ENCODE measurements at regions not wholly inside any gene's neighbourhood (a gene's known extent, or its start where the extent isn't known, plus 50 kb on each side); places are given as distances from the start of the nearest gene placed in this dataset.

- Histone ChIP-seq H3K27me3 (ENCODE audit: control insufficient read depth in 1 of 2, insufficient read depth in 2 of 2, low read length in 1 of 2) (no peaks in the 10 kb centered on the region), H3K36me3 (ENCODE audit: control insufficient read depth in 1 of 2, insufficient read depth in 2 of 2, low read length in 1 of 2) (no peaks in the 10 kb centered on the region), H3K9me3 (ENCODE audit: control insufficient read depth, low read length) (no peaks in the 10 kb centered on the region), H3K27ac (ENCODE audit: low read depth in 1 of 2, low read length in 2 of 2) (no peak overlapping the region), H3K4me3 (ENCODE audit: low read length in 2 of 2) (peak overlapping the region in 1 of 2 donors; percentile 32), H3K4me1 (ENCODE audit: control insufficient read depth in 1 of 2, insufficient read depth in 2 of 2, low read length in 2 of 2) (no peaks in the 10 kb centered on the region)
- WGBS, 2 donors: 3 to 6% methylated on average over 6 of the region's 6 CpGs
- ATAC-seq (ENCODE audit: low FRiP score): no peak
- no peak for DNase-seq
- intact Hi-C loops (cut with DNase I): no loop called here
These were observed 56.2 kb upstream of the JCAD start for GRCh38 chr10:30115626-30115940.

- no peaks in the 10 kb centered on the region for H3K4me1 ChIP-seq (ENCODE audit: control insufficient read depth in 1 of 2, insufficient read depth in 2 of 2, low read length in 2 of 2)
- H3K4me3 ChIP-seq (ENCODE audit: low read length in 2 of 2): peak overlapping the region in 1 of 2 donors; percentile 47
- DNase-seq (no peak), ATAC-seq (ENCODE audit: low FRiP score) (peak; percentile 42)
- no peaks in the 10 kb centered on the region for H3K9me3 ChIP-seq (ENCODE audit: control insufficient read depth, low read length)
- no peak overlapping the region for H3K27ac ChIP-seq (ENCODE audit: low read depth in 1 of 2, low read length in 2 of 2)
- WGBS, 2 donors: 12 to 17% methylated on average over 13 of the region's 13 CpGs
- H3K27me3 ChIP-seq (ENCODE audit: control insufficient read depth in 1 of 2, insufficient read depth in 2 of 2, low read length in 1 of 2): no peaks in the 10 kb centered on the region
- intact Hi-C loops (cut with DNase I): no loop called here
- H3K36me3 ChIP-seq (ENCODE audit: control insufficient read depth in 1 of 2, insufficient read depth in 2 of 2, low read length in 1 of 2): no peaks in the 10 kb centered on the region
These were observed 55.7 kb upstream of the JCAD start for GRCh38 chr10:30114881-30115625.

- WGBS, 2 donors: 92 to 95% methylated on average over 1 of the region's 1 CpG
- Histone ChIP-seq H3K4me1 (ENCODE audit: control insufficient read depth in 1 of 2, insufficient read depth in 2 of 2, low read length in 2 of 2) (no peaks in the 10 kb centered on the region), H3K9me3 (ENCODE audit: control insufficient read depth, low read length) (no peaks in the 10 kb centered on the region), H3K4me3 (ENCODE audit: low read length in 2 of 2) (no peak overlapping the region), H3K27me3 (ENCODE audit: control insufficient read depth in 1 of 2, insufficient read depth in 2 of 2, low read length in 1 of 2) (no peaks in the 10 kb centered on the region), H3K36me3 (ENCODE audit: control insufficient read depth in 1 of 2, insufficient read depth in 2 of 2, low read length in 1 of 2) (no peaks in the 10 kb centered on the region), H3K27ac (ENCODE audit: low read depth in 1 of 2, low read length in 2 of 2) (no peak overlapping the region)
- intact Hi-C loops (cut with DNase I): no loop called here
- DNase-seq (no peak), ATAC-seq (ENCODE audit: low FRiP score) (no peak)
These were observed 55.0 kb upstream of the JCAD start for GRCh38 chr10:30114401-30114800.

GRCh38 chr10:30111340-30112022 is 52.1 kb upstream of the JCAD start:
- H3K4me1 ChIP-seq (ENCODE audit: control insufficient read depth in 1 of 2, insufficient read depth in 2 of 2, low read length in 2 of 2): no peaks in the 10 kb centered on the region
- no peak for ATAC-seq (ENCODE audit: low FRiP score)
- peaks cover 1% of the 10 kb centered on the region for H3K9me3 ChIP-seq (ENCODE audit: control insufficient read depth, low read length)
- no peaks in the 10 kb centered on the region for H3K36me3 ChIP-seq (ENCODE audit: control insufficient read depth in 1 of 2, insufficient read depth in 2 of 2, low read length in 1 of 2)
- H3K27me3 ChIP-seq (ENCODE audit: control insufficient read depth in 1 of 2, insufficient read depth in 2 of 2, low read length in 1 of 2): no peaks in the 10 kb centered on the region
- H3K4me3 ChIP-seq (ENCODE audit: low read length in 2 of 2): no peak overlapping the region
- H3K27ac ChIP-seq (ENCODE audit: low read depth in 1 of 2, low read length in 2 of 2): no peak overlapping the region
- DNase-seq: no peak
- 10 to 21% methylated on average over 4 of the region's 4 CpGs for WGBS, 2 donors
- intact Hi-C loops (cut with DNase I): no loop called here

Measured in aorta (tissue), 5 donors.